HG03521 (cell line): ENCODE measurements at regions not wholly inside any gene's neighbourhood (a gene's known extent, or its start where the extent isn't known, plus 50 kb on each side); places are given as distances from the start of the nearest gene placed in this dataset.
"Not testable (repeated sequence)": the region's sequence is repeated elsewhere in the genome, so short reads cannot be mapped to it uniquely, and the experiment has no call there.

ENCODE experiments used
- ATAC-seq: cut with Tn5 transposase; IDR thresholded peaks from one replicate; pipeline ENCODE4 v1.9.1; 2021; ENCODE audit warnings: mild to moderate bottlenecking, moderate library complexity; ENCODE audit not compliant: unreplicated experiment

DNA sequence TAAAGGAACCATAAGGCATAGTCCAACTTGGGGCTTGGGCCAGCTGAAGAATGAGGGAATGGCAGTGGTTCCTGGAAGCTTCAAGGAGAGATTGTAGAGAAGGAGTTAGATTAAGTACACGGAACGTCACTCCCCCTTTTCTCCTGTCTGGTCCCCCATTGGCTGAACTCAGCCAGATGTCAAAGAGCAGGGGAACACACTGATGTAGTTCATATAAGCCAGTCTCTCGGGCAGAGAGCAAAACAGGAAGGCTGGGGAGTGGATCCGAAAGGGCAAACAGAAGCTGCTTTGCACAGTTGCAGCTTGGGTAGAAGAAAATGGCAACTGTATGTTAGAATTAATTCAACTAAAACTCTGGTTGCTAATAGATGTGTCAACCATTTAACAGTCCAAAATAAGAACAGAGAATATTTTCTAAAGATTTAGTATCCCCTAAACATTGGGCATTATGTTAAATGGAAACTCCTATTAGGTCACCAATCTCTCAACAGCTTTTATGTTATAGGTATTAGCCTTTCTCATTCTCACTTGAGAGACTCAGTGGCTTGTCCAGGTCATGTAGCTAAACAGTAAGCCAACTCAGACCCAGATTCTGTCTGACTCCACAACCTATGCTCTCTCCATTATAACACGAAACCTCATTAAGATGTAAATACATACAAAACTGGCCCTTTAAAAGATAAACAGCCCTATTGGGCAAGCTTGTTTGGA lies 600.7 kb upstream of the USP24 start:
- no peak for ATAC-seq

DNA sequence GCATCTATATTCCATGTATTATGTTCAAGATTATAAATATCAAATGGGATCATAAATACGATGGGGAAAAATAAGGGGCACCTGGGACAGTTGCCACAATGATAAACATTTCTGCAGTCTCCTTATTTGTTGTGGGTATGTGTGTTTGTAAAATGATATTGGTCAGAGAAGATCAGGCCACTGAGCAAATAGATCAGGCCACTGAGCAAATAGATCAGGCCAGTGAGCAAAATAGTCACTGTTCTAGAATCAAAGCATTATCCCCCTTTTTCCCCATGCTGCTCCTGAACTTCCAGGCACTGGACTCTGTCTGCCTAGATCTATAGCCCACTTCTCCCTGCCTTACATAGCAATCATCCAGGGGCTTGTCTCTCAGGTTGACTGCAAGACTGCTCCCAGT lies 599.8 kb upstream of the USP24 start:
- ATAC-seq, result no peak

DNA sequence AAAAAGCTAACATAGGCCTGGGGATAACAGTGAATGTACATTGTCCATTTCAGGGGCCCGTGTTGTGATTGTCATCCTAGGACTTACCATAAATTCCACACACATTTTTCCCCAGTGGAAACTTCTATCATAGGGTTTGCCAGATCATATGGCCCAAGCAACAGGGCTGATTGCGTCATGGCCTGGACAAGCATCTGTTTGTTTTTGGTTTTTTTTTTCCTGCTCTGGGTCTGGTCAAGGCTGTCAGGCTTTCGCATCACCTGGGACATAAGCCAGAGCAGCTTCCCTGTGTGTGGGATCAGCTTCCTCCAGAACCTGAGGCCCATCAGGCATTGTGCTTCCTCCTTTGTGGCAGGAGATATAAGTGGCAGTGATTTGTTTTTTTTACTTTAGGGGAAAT lies 598.5 kb upstream of the USP24 start:
- ATAC-seq, result no peak

DNA sequence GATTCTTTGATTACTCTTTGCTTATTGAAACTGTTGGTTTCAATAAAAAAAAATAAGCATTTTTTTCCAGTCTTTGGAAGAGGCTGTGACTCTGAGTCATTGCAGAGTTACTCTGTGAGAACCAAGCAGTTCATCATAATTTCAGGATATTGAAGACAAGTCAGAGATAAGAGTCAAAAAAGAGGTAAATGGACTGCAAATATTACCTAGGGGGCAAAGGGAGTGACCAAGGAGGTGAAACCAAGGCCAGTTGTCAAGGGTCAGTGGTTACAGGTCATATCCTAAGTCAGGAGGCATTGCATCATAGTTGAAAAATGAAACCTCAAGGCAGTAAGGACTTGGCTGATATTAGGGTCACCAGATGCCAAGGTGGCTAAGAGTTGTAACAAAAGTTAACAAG lies 597.1 kb upstream of the USP24 start:
- no peak for ATAC-seq

DNA sequence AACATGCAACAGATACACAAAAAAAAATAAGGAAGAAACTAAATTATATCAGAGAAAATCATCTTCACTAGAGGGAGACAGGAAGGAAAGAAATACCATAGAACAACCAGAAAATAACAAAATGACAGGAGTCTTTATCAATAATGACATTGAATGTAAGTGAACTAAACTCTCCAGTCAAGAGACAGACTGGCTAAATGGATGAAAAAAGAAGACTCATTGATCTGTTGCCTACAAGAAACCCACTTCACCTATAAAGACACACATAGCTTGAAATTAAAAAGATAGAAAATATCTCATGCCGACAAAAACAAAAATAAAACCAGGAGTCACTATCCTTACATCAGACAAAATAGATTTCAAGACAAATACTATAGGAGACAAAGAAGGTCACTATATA lies 593.1 kb upstream of the USP24 start:
- no peak for ATAC-seq

DNA sequence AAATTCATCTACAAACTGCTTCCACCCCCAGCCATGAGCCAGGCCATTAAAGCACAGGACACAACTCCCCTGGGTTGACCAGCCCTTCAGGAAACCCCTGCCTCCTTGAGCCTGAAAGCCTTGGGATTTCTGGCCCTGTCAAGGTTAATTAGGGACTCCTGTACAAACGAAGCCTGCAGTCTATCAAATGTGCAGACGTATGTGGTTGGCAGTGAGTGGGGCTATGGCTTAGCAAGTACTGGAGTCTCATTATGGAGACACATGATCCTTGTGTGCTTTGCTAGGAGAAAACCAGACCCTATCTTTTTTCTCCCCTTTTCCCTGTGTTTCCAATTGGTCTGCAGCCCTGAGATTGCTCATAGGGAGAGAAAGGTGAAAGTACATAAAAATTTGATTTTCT lies 588.3 kb upstream of the USP24 start:
- ATAC-seq, result no peak

DNA sequence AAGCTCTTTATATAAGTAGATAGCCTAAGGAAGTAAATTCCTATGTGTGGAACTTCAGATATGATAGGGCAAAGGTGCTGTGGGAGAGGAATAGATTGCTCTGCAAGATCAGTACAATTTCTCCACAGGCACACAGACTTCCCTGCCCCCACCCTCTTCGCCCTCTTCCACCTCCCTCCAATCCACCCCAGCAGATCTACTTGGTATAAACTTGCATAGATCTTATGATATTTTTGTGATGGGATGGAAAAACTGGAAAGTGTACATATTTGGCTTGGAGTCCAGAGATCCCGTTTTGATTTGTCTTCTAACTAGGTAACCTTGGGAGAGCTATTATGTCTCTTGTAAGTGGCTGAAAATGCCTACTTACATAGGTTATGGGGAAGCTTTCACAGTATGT lies 586.3 kb upstream of the USP24 start:
- no peak for ATAC-seq

DNA sequence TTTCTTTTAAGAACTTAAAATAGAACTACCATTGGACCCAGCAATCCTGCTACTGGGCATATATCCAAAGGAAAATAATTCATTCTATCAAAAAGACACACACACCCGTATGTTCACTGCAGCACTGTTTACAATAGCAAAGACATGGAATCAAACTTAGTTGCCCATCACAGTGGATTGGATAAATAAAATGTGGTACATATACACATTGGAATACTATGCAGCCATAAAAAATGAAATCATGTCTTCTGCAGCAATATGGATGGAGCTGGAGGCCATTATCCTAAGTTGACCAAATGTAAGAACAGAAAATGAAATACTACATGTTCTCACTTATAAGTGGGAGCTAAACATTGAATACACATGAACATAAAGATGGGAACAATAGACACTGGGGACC lies 585.3 kb upstream of the USP24 start:
- no peak for ATAC-seq

DNA sequence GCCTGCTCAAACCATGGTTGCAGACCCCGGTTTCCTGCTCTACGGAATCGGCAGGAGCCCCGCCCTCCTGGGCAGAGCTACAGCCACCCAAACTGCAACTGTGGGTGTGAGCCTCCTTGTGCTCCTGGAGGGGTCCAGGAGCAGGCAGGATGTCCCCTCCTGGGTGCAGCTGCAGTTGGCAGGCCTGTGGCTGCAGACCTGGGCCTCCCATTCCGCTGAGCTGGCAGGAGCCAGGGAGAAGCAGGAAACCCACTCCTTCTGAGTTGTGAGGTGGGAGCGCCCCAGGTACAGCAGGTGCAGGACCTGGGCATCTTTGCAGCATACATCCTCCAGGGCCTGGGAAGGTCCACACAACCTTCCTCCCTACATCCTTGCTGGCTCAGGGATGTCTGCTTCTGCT lies 578.7 kb upstream of the USP24 start:
- no peak for ATAC-seq

DNA sequence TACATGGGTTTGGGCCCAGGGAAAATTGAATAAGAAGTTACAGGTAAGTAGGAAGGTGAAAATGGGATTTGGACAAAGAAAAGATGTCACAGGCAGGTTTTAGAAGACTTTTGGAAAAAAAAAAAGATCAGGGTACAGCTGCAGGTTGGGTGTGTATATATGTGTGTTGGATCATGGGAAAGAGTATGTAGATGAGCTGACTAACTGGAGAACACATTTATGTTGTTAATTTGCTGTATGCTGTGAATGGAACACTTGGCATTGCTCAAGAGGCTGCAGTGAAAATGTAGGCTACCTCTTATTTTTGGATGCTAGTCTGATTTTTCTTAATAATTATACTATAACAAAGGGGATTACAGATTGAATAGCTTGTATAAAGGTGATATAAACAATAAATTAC lies 577.7 kb upstream of the USP24 start:
- ATAC-seq, result no peak

DNA sequence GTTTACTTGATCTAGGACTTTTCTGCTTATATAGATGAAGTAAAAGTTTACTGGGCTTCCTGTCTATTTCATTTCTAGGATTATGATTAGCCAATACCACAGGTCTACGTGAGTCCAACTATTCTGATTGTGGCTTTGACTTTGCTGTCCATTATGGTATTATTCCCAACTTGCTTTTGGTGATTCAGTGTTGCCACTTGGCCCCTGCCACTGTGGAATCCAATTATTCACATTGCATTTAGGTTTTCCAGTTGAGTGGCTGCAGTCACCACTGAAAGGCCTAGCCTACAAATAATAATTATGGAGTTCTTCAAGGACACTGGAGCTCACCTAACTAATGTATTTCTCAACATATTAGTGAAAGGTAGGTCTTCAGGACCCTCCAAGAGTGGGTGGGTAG lies 574.3 kb upstream of the USP24 start:
- ATAC-seq, result no peak

DNA sequence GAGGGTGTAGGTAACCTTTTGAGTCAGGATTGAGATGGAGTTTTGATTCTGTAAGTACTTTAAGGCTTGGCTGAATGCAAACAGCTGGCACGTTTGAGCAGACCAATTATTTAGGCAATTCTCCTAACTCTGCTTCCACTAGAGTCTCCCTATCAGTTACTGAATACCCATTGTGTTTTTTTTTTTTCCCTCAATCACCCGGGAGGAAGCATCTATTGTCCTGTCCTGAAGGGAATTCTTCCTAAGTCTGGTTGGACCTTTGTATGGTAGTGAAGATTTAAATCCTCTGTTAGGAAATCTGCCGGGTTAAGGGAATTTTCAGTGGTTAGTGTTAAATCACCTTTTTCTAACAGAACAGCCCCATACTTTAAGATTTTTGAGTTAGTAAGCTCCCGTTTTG lies 571.2 kb upstream of the USP24 start:
- ATAC-seq, result no peak

DNA sequence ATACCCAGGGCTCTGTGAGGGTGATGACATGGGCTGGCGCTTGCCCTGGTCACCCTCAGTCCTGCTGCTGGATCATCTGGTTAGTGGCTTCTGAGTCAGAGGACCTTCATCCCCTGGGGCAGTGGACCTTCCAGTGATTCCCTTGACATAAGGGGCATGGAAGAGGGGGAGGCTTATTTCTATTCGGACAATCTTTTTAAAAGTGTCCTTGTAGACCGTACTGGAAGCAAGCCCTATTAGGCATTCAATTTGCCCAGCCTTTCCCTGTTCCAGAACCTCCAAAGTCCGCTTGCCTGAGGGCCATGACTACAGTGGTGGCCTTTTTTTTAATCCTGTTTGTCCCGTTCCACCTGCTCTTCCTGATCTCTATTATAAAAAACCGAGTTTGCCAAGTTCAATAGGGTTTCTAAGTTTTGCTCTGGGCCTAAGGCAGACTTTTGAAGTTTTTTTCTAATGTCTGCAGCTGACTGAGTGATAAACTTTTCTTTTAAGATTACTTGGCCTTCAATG lies 569.8 kb upstream of the USP24 start:
- not testable (repeated sequence) for ATAC-seq

DNA sequence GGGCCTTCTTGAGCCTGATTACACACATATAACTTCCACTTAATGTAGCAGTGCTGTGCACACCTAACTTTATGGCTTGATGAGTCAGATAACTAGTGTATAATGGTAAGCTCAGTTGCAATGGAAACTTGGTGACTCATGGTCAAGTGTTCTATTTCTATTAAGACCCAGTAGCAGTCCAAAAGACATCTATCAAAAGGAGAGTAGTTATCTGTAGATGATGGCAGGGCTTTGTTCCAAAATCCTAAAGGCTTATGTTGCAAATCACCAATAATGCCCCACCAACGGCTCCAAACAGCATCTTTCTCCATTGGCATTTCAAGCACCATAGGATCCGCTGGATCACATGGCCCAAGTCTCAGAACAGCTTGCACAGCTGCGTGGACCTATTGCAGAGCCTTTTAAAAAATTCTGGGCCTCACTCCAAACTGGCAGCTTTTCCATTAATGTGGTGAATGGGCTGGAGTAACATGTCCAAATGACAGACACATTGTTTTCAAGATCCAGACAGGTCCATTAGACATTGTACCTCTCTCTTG lies 566.8 kb upstream of the USP24 start:
- no peak for ATAC-seq

DNA sequence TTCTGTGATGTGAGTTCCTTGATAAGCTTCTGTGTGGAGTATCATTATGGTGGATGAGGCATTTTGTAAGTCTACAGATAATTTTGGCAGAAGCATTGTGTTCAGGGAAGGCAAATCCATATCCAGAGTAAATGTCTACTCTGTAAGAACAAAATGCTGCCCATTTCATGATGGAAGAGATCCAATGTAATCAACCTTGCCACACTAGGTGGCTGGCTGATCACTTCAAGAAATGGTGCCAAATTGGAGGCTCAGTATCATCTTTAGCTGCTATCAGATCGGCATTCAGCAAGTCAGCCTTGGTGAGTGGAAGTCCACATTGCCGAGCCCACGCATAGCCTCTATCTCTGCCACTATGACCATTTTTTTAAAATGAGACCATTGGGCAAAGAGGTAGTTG lies 565.8 kb upstream of the USP24 start:
- ATAC-seq, result no peak

DNA sequence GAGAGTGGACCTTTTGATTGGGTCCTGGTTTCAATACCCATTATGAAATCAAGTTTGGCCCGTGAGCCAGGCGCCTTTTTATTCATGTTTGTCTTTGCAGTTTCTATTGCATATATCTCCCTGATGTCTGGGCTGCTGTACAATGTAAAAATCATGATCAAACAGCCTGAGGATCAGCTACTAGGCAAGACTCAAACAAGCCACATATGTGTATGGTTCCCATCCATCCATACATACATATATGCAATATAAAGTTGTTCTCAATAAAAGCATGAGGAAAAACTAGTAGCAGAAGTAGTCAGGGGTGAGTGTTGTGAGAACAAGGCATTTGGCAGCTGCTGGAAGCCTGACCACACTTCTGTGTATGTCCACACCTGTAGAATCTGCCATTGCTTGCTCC lies 562.4 kb upstream of the USP24 start:
- no peak for ATAC-seq

DNA sequence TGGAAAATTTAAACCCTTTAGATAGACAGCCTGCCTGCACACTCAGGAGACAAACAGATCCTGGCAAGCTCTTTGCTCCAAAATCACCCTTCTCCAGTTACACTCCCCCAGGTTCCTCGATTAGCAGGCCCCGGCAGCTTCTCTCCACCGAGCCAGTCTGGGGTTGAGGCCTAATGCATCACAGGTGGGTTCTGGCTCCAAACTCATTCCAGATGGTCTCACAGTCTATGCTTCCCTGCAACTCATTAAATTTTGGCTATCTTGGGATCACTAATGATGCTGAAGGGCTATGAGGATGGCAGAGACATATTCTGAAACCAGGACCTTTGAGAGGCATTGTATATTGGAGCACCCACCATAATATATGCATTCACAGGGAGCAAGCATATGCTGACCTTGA lies 559.8 kb upstream of the USP24 start:
- ATAC-seq, result no peak

DNA sequence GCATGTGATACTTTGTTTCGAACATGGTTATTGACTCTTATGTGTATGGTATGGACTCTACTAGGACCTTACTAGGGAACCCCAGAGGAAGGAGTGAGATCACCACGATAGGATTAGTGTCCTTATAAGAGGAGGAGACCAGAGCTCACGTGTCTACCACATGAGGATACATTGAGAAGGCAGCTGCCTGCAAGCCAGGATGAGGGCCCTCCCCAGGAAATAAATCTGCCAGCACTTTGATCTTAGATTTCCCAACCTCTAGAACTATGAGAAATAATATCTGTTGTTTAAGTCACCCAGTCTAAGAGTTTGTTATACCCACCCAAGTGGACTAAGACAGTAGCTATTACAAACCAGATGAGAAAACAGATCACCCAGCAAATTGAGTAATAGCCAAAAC lies 559.3 kb upstream of the USP24 start:
- ATAC-seq, result no peak

DNA sequence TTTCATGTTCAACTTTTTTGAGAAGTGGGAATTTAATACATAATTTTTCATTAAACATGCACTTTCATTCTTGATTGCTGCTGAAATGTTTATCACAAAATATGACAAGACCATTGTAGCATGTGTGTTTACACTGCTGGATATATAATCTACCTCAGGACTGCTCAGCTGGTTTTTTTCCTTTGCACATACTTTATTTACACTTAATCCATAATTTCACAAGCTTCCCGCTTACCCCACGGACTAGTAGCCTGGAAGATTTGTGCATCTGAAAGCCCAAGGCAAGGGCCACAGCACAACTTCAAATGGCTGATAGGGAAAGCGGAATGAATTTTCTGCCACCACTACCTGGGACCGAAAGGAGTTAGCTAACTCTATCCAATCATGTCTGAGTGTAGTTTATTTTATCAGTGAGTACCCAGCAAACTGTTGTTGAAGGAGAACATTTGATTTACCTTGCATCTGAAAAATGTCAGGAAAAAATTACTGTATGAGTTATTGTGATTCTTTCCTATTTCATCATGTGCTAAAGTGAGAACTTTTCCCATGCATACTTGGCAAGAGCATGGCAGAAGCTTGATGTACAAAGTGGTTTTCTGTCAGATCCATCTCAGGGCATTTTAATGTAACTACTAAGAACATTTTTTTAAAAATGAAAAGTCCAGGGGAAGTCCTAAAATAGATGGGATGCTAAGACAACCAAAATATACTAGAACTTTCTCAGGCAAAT lies 558.2 kb upstream of the USP24 start:
- no peak for ATAC-seq

DNA sequence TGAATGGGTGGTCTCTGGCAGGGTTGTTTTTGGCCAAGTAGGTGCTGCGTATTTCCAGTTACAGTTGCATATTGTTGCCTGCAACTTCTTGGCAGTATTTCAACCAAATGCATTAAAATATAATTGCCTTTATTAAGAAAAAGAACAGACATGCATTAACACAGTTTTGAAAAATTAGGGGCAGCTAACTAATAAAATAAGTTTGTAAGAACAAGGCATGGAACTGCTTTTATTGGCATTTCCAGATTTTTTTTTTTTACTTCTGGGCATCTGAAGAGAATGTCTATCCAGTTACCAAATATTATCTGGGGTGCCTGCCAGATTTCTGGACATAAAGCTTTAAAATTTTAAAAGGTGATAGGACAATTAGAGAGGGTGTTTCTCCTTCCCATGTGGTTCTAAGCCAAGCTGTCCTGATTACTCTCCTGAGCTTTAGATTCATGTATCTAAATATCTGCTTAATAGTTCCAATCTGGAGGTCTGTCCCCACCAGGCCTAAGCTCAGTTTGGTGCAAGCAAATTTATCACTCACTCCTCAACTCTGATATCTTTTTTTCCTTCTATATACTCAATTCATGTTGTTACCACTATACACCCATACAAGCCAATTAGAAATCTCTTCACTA lies 553.3 kb upstream of the USP24 start:
- no peak for ATAC-seq

DNA sequence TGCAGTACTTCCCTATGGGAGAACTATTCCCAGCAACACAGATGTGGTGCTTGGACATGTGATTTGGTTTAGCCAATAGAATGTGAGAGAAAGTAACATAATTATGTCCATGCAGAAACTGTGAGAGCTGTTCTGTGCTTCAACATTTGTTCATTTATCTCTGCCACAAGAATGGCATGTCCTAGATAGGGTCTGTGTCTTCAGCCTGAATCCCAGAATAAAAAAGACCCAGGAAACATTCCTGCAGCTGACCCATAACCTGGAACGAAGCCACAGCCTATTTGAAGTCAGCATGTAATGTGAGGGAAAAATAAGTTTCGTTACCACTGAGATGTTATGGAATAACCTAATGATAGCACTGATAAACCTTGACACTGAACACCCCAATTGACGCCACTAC lies 552.0 kb upstream of the USP24 start:
- ATAC-seq, result no peak

DNA sequence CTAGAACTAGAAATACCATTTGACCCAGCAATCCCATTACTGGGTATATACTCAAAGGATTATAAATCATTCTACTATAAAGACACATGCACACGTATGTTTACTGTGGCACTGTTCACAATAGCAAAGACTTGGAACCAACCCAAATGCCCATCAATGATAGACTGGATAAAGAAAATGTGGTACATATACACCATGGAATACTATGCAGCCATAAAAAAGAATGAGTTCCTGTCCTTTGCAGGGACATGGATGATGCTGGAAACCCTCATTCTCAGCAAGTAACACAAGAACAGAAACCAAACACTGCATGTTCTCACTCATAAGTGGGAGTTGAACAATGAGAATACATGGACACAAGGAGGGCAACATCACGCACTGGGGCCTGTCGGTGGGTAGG lies 550.3 kb upstream of the USP24 start:
- not testable (repeated sequence) for ATAC-seq
